ENCODE measurements at regions not wholly inside any gene's neighbourhood (a gene's known extent, or its start where the extent isn't known, plus 50 kb on each side); places are given as distances from the start of the nearest gene placed in this dataset.

- TF ChIP-seq, protein P1, sequence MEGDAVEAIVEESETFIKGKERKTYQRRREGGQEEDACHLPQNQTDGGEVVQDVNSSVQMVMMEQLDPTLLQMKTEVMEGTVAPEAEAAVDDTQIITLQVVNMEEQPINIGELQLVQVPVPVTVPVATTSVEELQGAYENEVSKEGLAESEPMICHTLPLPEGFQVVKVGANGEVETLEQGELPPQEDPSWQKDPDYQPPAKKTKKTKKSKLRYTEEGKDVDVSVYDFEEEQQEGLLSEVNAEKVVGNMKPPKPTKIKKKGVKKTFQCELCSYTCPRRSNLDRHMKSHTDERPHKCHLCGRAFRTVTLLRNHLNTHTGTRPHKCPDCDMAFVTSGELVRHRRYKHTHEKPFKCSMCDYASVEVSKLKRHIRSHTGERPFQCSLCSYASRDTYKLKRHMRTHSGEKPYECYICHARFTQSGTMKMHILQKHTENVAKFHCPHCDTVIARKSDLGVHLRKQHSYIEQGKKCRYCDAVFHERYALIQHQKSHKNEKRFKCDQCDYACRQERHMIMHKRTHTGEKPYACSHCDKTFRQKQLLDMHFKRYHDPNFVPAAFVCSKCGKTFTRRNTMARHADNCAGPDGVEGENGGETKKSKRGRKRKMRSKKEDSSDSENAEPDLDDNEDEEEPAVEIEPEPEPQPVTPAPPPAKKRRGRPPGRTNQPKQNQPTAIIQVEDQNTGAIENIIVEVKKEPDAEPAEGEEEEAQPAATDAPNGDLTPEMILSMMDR (IDR thresholded peaks at IDR 0.05; ENCODE audit: low read depth, low read length, poor library complexity, severe bottlenecking) = no peak
- TF ChIP-seq EZH2phosphoT487 (IDR thresholded peaks at IDR 0.05; ENCODE audit: borderline replicate concordance, low read length) = no peak
Measured at GRCh38 chr2:5472673-5473072, 219.5 kb upstream of the SOX11 start.
